Suprapubic skin (tissue), 4 donors: ENCODE measurements at regions not wholly inside any gene's neighbourhood (a gene's known extent, or its start where the extent isn't known, plus 50 kb on each side); places are given as distances from the start of the nearest gene placed in this dataset.

ENCODE experiments used
- EP300 ChIP-seq: sonication (generic); formaldehyde crosslinking; IDR thresholded peaks from one replicate; pipeline ENCODE4 v1.6.1; 2017; ENCODE audit warnings: antibody characterized with exemption
- POLR2A ChIP-seq, 2 donors: fragments of 450-650 bp; IDR thresholded peaks; one replicate each; pipeline ENCODE4 v1.6.1; 2017; ENCODE audit warnings: antibody characterized with exemption in 2 of 2, mild to moderate bottlenecking in 2 of 2, moderate library complexity in 2 of 2
- POLR2AphosphoS5 ChIP-seq, 3 donors: sonication (generic); formaldehyde crosslinking; IDR thresholded peaks; one replicate each; pipeline ENCODE4 v1.6.1; 2017; ENCODE audit warnings: antibody characterized with exemption in 3 of 3
- TF ChIP-seq, protein P1 (sequence below), 2 donors: fragments of 200-600 bp in 1 of 2; fragments of 450-650 bp in 1 of 2; sonication (generic) in 1 of 2; IDR thresholded peaks; one replicate each; pipeline ENCODE4 v1.5.1; 2016 to 2019; ENCODE audit warnings: antibody characterized with exemption in 2 of 2, mild to moderate bottlenecking in 1 of 2, moderate library complexity in 1 of 2

DNA sequence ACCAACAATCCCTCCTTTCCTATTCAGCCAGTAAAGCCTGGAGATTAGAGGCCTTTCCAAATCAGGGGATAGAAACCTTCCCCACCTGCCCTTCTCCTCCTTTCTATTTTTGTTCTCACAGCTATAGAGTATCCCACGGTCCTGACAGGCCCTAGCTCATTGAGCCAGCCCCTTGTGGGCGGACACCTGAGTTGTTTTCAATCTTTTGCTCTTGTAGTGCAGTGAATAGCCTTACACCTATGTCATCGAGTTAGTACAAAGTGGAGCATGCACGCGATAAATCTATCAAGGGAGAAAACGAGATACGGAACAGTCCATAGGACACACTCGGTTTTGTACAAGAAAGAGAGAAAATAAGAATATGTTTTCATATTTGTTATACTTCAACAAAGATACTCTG is 77.2 kb downstream of the TSPAN17 start:
- TF ChIP-seq, protein P1, sequence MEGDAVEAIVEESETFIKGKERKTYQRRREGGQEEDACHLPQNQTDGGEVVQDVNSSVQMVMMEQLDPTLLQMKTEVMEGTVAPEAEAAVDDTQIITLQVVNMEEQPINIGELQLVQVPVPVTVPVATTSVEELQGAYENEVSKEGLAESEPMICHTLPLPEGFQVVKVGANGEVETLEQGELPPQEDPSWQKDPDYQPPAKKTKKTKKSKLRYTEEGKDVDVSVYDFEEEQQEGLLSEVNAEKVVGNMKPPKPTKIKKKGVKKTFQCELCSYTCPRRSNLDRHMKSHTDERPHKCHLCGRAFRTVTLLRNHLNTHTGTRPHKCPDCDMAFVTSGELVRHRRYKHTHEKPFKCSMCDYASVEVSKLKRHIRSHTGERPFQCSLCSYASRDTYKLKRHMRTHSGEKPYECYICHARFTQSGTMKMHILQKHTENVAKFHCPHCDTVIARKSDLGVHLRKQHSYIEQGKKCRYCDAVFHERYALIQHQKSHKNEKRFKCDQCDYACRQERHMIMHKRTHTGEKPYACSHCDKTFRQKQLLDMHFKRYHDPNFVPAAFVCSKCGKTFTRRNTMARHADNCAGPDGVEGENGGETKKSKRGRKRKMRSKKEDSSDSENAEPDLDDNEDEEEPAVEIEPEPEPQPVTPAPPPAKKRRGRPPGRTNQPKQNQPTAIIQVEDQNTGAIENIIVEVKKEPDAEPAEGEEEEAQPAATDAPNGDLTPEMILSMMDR (IDR thresholded peaks at IDR 0.05), result no peak
- no peak for TF ChIP-seq POLR2A (IDR thresholded peaks at IDR 0.05)
- TF ChIP-seq POLR2AphosphoS5 (IDR thresholded peaks at IDR 0.05), result no peak
- TF ChIP-seq EP300, result no peak
